NCI-H345 treated with DMSO at 0.1 percent for 48 hours (cell line): ENCODE measurements at regions not wholly inside any gene's neighbourhood (a gene's known extent, or its start where the extent isn't known, plus 50 kb on each side); places are given as distances from the start of the nearest gene placed in this dataset.

ENCODE experiments used
- DNase-seq: peaks from one replicate; lab custom pipeline; 2025; ENCODE audit not compliant: unreplicated experiment; lab: John Stamatoyannopoulos, UW

GRCh38 chr10:2284071-2284470 lies 546.7 kb upstream of the ADARB2 start:
- DNase-seq: no peak

- DNase-seq: no peak
Measured at GRCh38 chr10:2282202-2282601, 544.9 kb upstream of the ADARB2 start.

GRCh38 chr10:2280713-2281300 lies 543.5 kb upstream of the ADARB2 start:
- no peak for DNase-seq

GRCh38 chr10:2279711-2280110 lies 542.4 kb upstream of the ADARB2 start:
- no peak for DNase-seq

GRCh38 chr10:2278363-2278762 lies 541.0 kb upstream of the ADARB2 start:
- no peak for DNase-seq

GRCh38 chr10:2263561-2263960 lies 526.2 kb upstream of the ADARB2 start:
- DNase-seq: no peak

- DNase-seq: no peak
Measured at GRCh38 chr10:2262878-2263277, 525.6 kb upstream of the ADARB2 start.

GRCh38 chr10:2262333-2262732 lies 525.0 kb upstream of the ADARB2 start:
- DNase-seq: no peak

- no peak for DNase-seq
Measured at GRCh38 chr10:2256241-2256640, 518.9 kb upstream of the ADARB2 start.

- no peak for DNase-seq
Measured at GRCh38 chr10:2252096-2252495, 514.8 kb upstream of the ADARB2 start.

GRCh38 chr10:2251631-2252030 lies 514.3 kb upstream of the ADARB2 start:
- DNase-seq: no peak

GRCh38 chr10:2246747-2247146 lies 509.4 kb upstream of the ADARB2 start:
- DNase-seq: no peak

GRCh38 chr10:2245580-2245979 lies 508.3 kb upstream of the ADARB2 start:
- DNase-seq: no peak

- no peak for DNase-seq
Measured at GRCh38 chr10:2244471-2244870, 507.1 kb upstream of the ADARB2 start.

- DNase-seq: no peak
Measured at GRCh38 chr10:2236876-2237275, 499.6 kb upstream of the ADARB2 start.

- DNase-seq: no peak
Measured at GRCh38 chr10:2232479-2232878, 495.2 kb upstream of the ADARB2 start.

- DNase-seq: no peak
Measured at GRCh38 chr10:2230478-2230877, 493.2 kb upstream of the ADARB2 start.

GRCh38 chr10:2228320-2228901 lies 491.1 kb upstream of the ADARB2 start:
- no peak for DNase-seq

- no peak for DNase-seq
Measured at GRCh38 chr10:2225609-2226008, 488.3 kb upstream of the ADARB2 start.

- DNase-seq: no peak
Measured at GRCh38 chr10:2223548-2224320, 486.4 kb upstream of the ADARB2 start.

- no peak for DNase-seq
Measured at GRCh38 chr10:2222631-2223030, 485.3 kb upstream of the ADARB2 start.

GRCh38 chr10:2214805-2215204 lies 477.5 kb upstream of the ADARB2 start:
- no peak for DNase-seq
